GM18858 (cell line): ENCODE measurements at regions not wholly inside any gene's neighbourhood (a gene's known extent, or its start where the extent isn't known, plus 50 kb on each side); places are given as distances from the start of the nearest gene placed in this dataset.

ENCODE experiments used
- ATAC-seq: cut with Tn5 transposase; IDR thresholded peaks from one replicate; pipeline ENCODE4 v1.9.1; 2021; ENCODE audit not compliant: unreplicated experiment

DNA sequence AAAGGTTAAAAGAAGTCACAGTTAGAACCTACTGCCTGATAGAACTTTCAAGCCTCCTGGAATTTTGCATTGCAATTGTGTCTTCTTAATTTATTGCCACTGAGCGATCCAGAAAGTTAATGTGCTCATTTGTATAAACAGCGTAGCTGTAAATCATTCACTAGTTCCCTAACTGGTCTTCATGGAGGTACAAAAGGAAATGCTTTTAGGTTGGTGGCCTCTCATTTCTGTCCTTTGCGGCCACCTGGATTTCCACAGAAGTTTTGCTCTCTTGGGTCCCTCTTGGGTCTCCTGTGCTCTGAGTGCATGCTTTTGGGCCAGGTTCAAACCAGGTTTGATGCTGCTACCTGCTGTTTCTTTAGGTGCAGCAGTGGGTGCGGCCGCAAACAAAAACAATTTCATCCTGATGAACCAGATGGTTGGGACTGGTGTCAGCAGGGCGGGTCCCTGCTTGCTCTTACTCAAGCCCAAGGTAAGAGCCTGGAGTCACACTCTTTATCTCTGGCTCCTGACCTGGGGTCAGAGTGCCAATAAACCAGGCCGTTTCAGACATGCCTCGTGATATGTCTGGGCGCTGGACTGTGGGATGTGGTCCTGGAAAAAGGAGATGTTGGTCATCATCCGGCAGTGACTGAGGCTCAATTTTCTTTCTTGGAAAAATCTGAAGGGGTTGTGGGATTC lies 270.1 kb downstream of the PTTG2 start:
- no peak for ATAC-seq

DNA sequence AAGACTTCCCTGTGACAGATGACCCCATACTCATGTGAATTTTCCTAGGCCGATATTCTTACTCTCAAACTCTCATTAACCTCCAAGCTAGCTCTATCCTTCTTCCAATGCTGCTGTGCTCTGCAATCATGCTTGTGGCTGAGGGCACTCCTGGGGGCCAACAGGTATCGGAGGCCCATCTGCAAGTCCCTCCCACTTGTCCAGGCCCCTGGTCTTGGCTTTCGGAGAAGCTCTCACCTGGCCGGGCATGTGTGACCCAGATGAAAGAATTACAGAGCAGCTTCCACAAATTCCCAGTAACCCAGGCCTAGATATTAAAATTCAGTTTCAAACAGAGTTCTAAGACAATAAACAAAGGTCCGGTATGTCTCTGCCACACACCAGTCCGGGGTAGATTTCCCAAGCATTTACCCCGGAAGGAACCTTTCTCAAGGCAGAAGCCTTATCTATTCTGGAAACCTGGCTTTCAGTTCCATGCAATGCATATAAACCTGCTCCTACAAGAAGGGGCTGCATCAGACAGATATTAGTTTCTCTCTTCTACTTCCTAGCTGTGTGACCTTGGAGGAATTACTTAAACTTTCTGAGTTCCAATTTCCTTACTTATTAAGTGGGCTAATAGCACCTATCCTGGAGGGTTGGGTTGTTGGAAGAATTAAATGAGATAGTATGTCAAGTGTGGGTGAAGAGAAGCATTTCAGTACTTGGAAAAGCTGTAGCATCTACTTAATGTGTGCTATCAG lies 270.8 kb downstream of the PTTG2 start:
- ATAC-seq = no peak

- no peak for ATAC-seq
Observed at GRCh38 chr4:38231626-38232025, 271.4 kb downstream of the PTTG2 start.

DNA sequence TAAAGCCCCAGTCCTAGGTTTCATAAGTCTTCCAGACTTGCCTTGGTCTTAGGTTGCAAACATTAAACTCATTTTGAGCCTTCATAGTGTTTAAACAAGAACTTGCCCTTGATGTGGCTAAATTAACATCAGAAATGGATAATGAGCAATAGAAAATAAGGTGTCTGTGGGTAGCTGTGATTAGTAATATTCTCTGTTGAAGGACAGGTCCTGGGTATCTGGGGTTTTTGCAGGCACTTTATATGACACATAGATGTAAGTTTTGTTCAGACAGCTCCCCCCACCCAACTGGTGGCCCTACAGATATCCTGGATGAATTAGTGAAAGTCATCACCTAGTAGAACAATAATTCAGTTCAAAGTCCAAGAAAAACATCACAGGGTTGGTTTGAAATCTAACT lies 272.5 kb downstream of the PTTG2 start:
- no peak for ATAC-seq

DNA sequence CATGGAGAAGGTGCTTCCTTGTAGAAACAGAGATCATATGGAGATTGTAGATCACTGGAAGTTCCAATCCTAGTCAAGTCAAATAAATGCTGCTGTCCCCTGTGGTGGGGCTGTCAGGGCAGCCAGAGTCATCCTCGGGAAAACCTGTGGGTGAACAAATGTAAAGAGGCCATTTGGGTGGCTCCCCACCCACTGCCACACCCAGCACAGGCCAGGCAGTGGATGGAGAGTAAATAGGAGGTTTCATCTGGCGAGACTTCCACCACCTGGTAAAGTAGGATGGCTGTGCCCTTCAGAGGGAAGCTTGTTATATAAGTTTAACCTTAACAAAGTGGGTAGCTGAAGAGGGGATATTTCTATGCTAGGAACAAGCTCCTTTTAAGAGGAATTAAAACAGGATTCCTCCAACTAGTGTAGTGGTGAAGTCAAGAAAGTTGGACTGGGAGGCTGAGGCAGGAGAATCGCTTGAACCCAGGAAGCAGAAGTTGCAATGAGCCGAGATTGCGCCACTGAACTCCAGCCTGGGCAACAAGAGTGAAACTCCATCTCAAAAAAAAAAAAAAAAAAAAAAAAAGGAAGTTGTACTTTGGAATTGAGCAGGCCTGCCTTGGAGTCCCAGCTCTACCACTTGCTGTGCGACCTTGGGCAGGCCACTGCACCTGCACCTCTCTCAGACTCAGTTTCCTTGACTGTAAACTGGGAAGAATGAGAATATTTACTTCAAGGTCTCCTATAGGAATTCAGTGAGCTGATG lies 273.7 kb downstream of the PTTG2 start:
- no peak for ATAC-seq

GRCh38 chr4:38235354-38235753 lies 275.2 kb downstream of the PTTG2 start:
- no peak for ATAC-seq

DNA sequence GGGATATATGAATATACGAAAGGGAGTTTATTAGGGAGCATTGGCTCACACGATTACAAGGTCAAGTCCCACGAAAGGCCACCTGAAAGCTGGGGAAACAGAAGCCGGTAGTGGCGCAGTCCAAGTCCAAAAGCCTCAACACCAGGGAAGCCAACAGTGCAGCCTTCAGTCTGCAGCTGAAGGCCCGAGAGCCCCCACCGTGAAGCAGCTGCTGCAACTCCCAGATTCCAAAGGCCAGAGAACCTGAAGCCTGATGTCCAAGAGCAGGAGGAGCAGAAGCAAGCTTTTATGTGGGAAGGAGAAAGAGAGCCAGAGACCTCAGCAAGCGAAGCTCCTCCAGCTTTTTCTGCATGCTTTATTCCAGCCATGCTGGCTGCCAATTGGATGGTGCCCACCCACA lies 275.8 kb downstream of the PTTG2 start:
- ATAC-seq = no peak

- no peak for ATAC-seq
Observed at GRCh38 chr4:38236503-38236902, 276.3 kb downstream of the PTTG2 start.

GRCh38 chr4:38237139-38237538 lies 276.9 kb downstream of the PTTG2 start:
- no peak for ATAC-seq

- no peak for ATAC-seq
Observed at GRCh38 chr4:38241541-38241940, 281.3 kb downstream of the PTTG2 start.

GRCh38 chr4:38242101-38242500 lies 281.9 kb downstream of the PTTG2 start:
- no peak for ATAC-seq

DNA sequence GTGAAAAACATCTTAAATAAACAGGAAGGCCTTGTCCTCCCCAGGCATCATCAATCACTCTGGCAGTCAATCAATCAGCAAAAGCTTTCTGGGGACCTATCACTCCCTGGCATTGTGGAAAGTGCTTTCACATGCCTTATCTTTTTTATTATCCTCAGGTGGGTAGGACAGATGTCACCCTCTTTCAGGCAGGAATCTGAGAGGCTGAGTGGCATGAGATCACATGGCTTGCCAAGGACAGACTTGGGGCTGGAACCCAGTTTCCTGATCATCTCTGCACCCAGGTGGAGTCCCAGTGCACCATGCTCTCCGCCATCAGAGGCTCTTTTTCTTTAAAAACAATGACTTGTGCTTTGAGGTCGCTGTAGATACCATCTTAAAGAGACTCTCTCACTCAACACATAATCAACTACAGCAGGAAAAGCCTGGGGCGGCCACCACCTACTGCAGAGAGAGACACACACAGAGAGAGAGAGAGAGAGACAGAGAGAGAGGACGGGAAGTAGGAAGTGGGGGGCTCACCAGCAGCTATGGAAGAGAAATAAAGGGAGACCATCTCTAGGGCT lies 282.7 kb downstream of the PTTG2 start:
- ATAC-seq = no peak

DNA sequence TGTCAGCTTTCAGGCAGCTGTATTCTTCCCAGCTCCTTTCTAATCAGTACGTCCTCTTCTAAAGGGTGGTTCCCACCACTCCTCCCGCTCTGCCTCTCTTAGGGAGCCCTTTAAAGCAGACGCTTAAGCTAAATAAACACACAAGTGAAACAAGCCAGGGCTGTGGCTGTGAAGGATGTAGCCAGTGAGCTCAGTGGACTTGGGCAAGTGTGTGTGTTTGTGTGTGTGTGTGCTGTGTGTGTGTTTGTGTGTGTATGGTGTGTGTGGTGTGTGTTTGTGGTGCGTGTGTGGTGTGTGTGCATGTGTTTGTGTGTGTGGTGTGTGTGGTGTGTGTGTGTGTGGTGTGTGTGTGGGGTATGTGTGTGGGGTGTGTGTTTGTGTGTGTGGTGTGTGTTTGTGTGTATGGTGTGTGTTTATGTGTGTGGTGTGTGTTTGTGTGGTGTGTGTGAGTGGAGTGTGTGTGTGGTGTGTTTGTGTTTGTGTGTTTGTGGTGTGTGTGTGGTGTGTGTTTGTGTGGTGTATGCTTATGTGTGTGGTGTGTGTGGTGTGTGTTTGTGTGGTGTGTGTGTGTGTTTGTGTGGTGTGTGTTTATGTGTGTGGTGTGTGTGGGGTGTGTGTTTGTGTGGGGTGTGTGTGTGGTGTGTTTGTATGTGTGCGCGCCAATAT lies 283.3 kb downstream of the PTTG2 start:
- ATAC-seq = no peak

- ATAC-seq = no peak
Observed at GRCh38 chr4:38254825-38255224, 294.6 kb downstream of the PTTG2 start.

GRCh38 chr4:38255572-38255971 lies 295.4 kb downstream of the PTTG2 start:
- ATAC-seq = no peak

DNA sequence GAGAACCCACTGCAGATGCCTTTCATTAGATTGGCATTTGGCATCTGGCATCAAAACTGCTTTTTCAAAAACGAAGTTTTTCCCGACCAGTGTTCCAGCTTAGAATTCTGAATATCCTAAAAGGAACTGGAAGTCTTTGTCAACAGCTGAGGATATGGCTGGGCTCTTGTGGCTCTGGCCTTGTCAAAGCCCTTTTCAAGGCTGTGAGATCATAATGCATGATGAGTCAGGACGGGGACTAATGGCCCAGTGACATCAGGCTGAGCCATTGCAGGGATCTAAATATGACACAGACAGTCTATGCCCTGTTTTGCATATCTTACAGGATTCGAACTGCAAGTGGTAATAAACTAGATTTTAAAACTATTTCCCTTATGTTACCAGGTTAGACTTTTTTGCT lies 306.4 kb downstream of the PTTG2 start:
- ATAC-seq = no peak

DNA sequence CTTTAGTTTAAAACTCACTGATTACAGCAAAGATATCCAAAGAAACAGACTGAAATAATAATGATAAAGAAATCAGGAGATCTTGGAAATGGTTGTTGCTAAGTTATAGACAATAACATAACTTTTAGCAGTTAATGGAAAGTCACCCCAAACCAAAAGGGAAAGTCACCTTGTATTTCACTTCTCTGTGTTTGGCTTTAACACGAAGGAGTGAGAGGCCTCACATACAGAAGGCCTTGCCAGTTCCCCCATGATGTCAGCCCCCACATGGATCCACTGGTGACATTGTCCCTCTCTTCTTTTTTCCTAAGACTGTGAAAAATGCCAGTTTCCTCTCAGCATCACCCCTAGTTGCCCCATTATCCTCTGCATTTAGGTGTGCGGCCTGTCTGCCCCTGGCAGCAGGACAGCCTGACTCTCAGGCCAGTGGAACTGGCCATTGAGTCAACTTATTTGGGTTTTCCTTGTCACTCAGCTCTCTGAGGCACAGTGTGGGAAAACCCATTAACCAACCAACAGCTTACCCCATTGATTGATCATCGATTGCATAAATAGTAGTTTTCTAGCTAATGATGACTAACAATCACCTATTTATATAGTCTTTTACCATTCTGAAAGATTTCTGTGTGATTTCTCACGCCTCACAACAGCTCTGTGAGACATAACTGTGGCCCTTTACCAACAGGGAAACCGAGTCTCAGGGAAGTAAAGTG lies 308.1 kb downstream of the PTTG2 start:
- ATAC-seq = no peak

GRCh38 chr4:38268837-38269236 lies 308.6 kb downstream of the PTTG2 start:
- no peak for ATAC-seq

GRCh38 chr4:38273407-38273806 lies 313.2 kb downstream of the PTTG2 start:
- no peak for ATAC-seq

DNA sequence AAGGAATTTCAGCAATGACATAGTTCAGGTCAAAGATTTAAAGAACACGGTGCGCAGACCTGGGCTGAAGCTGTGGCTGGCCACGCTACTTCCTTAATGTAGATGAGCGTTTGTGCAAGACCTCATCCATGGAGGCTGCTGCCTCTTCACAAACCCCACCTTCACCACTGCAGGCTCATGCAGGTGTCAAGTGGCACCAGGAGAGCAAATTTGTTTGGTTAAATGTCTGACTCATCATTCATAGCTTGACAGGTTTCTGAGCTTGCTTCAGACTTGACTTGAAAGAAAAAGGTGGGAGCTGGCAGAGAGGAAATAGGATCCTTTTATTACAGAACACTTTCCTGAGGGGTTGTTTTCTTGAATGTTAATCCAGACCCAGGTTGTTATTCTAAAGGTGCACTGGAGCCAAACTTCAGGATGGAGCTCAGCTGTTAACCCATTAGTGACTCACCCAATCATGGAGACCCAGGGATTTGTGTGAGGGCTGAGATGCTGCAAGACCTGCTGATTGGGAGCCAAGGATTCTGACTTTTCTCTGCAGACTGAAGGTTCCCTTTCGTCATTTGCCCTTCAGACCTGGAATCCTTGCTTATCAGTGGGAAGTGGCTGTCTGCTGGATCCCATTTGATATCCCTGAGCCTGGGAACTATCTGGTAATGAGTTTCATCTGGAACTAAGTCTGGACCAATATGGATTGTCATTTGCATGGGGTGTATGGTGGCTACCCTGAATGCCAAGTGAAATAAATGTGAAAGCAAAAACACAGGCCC lies 315.3 kb downstream of the PTTG2 start:
- ATAC-seq = no peak
